ENCODE measurements at regions not wholly inside any gene's neighbourhood (a gene's known extent, or its start where the extent isn't known, plus 50 kb on each side); places are given as distances from the start of the nearest gene placed in this dataset.

DNA sequence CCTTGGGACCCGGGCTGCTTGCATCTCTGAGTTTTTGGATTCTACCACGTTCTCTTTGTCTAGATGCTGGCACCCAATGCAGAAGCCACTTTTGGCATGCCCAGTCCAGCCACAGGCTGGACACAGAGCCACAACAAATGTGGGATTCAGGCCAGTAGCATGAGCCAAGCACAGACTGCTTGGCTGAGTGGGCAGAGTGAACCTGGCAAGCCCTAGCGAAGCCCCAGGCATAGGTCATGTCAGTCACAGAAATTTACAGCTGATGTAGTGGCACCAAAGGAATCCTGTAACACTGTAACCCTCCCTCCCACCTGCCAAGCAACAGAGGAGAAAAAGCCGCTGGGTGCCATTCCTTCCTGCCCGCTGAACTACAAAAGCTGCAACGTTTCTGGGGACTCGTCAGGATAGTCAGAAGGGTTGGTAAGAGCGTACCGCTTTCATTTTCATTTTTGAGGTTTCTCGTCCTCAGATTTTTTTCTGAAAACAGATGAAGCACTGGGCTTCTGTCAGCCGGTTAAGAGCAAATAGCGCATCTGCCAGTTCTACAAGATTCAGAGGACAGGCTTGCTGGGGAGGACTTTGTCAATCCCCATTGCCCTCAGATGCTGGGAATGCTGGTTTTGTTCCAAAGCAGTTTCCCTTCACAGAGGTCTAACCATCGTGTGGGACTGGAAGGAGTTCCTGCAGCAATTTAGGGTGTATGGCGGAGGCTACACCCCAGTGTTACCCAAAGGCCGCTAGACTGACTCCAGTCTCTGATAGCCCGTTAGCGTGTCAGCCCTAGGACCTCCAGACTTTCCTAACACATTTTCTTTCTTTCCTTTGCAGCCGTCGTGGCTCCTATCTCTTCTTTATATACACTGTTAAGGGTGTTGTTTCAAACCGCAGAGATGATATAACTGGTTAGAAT, 399.0 kb downstream of the HTR1A start:
- Histone ChIP-seq H3K9me3 (no peaks in the 10 kb centered on the region), H3K4me1 (no peaks in the 10 kb centered on the region), H3K4me3 (no peak overlapping the region), H3K36me3 (no peaks in the 10 kb centered on the region), H3K27ac (no peak overlapping the region), H3K27me3 (no peaks in the 10 kb centered on the region)
- intact Hi-C loops (cut with DNase I), result no loop called here
- TF ChIP-seq, protein P1, sequence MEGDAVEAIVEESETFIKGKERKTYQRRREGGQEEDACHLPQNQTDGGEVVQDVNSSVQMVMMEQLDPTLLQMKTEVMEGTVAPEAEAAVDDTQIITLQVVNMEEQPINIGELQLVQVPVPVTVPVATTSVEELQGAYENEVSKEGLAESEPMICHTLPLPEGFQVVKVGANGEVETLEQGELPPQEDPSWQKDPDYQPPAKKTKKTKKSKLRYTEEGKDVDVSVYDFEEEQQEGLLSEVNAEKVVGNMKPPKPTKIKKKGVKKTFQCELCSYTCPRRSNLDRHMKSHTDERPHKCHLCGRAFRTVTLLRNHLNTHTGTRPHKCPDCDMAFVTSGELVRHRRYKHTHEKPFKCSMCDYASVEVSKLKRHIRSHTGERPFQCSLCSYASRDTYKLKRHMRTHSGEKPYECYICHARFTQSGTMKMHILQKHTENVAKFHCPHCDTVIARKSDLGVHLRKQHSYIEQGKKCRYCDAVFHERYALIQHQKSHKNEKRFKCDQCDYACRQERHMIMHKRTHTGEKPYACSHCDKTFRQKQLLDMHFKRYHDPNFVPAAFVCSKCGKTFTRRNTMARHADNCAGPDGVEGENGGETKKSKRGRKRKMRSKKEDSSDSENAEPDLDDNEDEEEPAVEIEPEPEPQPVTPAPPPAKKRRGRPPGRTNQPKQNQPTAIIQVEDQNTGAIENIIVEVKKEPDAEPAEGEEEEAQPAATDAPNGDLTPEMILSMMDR (IDR thresholded peaks at IDR 0.05), result no peak
- no peak for DNase-seq (ENCODE audit: low spot score in 2 of 2)

DNA sequence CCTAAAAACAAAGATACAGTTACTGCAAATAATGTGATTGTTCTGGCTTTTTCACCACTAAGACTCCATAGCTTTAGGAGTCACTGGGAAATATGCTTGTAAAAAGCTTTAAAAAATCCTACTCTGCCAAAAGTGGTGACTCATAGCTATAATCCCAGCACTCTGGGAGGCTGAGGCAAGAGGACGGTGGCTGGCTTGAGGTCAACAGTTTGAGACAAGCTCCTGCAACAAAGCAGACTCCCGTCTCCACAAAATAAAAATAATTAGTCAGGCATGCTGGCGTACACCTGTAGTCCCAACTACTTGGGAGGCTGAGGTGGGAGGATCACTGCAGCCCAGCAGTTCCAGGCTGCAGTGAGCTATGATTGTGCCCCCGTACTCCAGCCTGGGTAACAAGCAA, 406.4 kb downstream of the HTR1A start:
- TF ChIP-seq, protein P1 (IDR thresholded peaks at IDR 0.05), result no peak
- intact Hi-C loops (cut with DNase I), result no loop called here
- H3K9me3 ChIP-seq, result no peaks in the 10 kb centered on the region
- H3K27me3 ChIP-seq, result no peaks in the 10 kb centered on the region
- no peak overlapping the region for H3K27ac ChIP-seq
- no peak overlapping the region for H3K4me3 ChIP-seq
- DNase-seq (ENCODE audit: low spot score in 2 of 2), result no peak
- H3K36me3 ChIP-seq, result no peaks in the 10 kb centered on the region
- H3K4me1 ChIP-seq, result no peaks in the 10 kb centered on the region

DNA sequence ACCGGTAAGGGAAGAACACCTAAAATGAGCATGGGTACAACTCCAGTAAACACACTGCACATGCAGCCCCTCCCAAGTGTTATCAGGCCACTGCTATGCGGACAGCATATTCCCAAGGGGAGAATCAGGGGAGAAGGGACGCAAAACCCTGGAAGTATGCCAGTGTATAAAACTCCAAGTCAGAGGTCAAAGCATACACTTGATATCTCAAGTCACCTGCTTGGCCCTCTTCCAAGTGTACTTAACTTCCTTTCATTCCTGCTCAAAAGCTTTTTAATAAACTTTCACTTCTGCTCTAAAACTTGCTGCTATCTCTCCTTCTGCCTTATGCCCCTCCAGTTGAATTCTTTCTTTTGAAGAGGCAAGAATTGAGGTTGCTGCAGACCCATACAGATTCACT, 408.1 kb downstream of the HTR1A start:
- intact Hi-C loops (cut with DNase I), result no loop called here
- no peaks in the 10 kb centered on the region for H3K4me1 ChIP-seq
- TF ChIP-seq, protein P1 (IDR thresholded peaks at IDR 0.05), result no peak
- no peak overlapping the region for H3K27ac ChIP-seq
- H3K9me3 ChIP-seq, result no peaks in the 10 kb centered on the region
- DNase-seq (ENCODE audit: low spot score in 2 of 2), result no peak
- no peaks in the 10 kb centered on the region for H3K27me3 ChIP-seq
- no peaks in the 10 kb centered on the region for H3K36me3 ChIP-seq
- H3K4me3 ChIP-seq, result no peak overlapping the region

- H3K27ac ChIP-seq, result no peak overlapping the region
- no peaks in the 10 kb centered on the region for H3K36me3 ChIP-seq
- TF ChIP-seq, protein P1 (IDR thresholded peaks at IDR 0.05), result no peak
- H3K9me3 ChIP-seq, result no peaks in the 10 kb centered on the region
- H3K4me1 ChIP-seq, result no peaks in the 10 kb centered on the region
- no peak overlapping the region for H3K4me3 ChIP-seq
- H3K27me3 ChIP-seq, result no peaks in the 10 kb centered on the region
- intact Hi-C loops (cut with DNase I), result no loop called here
- no peak for DNase-seq (ENCODE audit: low spot score in 2 of 2)
These were observed 409.2 kb downstream of the HTR1A start for GRCh38 chr5:63553073-63553472.

DNA sequence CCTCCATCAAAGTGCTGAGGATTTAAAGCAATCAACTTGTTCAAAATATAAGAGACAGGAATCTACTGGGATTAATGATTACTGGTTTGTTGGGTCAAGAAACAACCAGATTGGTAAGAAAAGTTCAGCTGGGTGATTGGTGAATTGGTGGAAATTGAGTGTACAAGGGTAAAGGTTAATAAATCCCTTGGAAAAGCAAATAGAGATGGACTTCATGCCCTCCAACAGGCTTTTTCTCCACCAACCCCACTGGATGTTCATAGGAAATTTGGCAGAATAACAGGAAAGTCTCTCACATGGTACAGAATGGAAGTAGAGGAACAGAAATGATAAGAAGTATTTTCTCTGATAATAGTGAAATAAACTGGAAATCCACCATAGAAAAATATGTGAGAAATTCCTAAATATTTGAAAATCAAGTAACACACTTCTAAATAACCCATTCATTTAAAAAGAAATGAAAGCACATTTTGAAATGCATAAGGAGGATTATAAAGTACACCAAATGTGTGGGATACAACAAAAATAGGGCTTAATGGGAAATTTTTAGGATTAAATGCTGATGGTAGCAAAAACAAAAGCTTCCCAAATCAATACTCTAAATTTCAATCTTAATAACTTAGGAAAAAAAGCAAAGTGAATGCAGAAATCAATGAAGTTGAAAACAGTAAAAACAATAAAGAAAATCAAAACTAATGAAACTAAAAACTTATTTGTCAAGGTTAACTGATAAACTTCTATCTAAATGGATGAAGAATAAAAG, 426.2 kb downstream of the HTR1A start:
- intact Hi-C loops (cut with DNase I), result no loop called here

More for the DNA sequence above, 426.2 kb downstream of the HTR1A start:
- Histone ChIP-seq H3K27ac (no peak overlapping the region), H3K27me3 (no peaks in the 10 kb centered on the region), H3K4me3 (no peak overlapping the region), H3K36me3 (no peaks in the 10 kb centered on the region), H3K9me3 (no peaks in the 10 kb centered on the region), H3K4me1 (no peaks in the 10 kb centered on the region)
- no peak for DNase-seq (ENCODE audit: low spot score in 2 of 2)
- TF ChIP-seq, protein P1 (IDR thresholded peaks at IDR 0.05), result no peak

Data from ascending aorta (tissue), 2 donors.